ENCODE measurements at regions not wholly inside any gene's neighbourhood (a gene's known extent, or its start where the extent isn't known, plus 50 kb on each side); places are given as distances from the start of the nearest gene placed in this dataset.
A peak's percentile ranks its signal among the peaks of the same experiment; 100 is the strongest.

GRCh38 chr3:184481984-184482671 is 79.5 kb upstream of the EPHB3 start:
- Histone ChIP-seq H3K27me3 (ENCODE audit: control insufficient read depth, insufficient read depth, low read length) (no peaks in the 10 kb centered on the region), H3K27ac (ENCODE audit: low read depth, low read length) (no peak overlapping the region), H3K4me1 (ENCODE audit: control insufficient read depth, insufficient read depth, low read length) (no peaks in the 10 kb centered on the region), H3K36me3 (ENCODE audit: control insufficient read depth, insufficient read depth, low read length) (no peaks in the 10 kb centered on the region), H3K9ac (ENCODE audit: low read length) (no peak overlapping the region), H3K4me3 (ENCODE audit: low read length) (no peak overlapping the region)

DNA sequence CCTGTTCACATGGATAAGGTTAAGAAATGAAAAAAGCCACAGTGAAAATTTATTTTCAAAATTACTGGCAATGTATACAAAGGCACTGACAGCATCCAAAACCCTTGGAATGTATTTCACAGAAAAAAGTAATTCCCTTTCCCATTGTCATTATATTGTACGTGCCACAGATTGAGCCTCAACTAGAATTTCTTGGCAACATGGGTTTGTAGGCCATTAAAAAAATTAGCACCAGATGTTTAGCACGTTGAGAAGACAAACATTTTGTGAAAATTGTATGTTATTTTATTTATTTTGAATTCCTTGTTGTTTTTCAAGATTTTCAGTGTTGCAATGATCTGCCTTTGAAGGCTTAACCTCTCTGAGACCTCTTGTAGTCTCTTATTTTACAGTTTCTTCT is 76.3 kb upstream of the EPHB3 start:
- Histone ChIP-seq H3K27ac (ENCODE audit: low read depth, low read length) (no peak overlapping the region), H3K4me1 (ENCODE audit: control insufficient read depth, insufficient read depth, low read length) (no peaks in the 10 kb centered on the region), H3K4me3 (ENCODE audit: low read length) (no peak overlapping the region), H3K36me3 (ENCODE audit: control insufficient read depth, insufficient read depth, low read length) (no peaks in the 10 kb centered on the region), H3K27me3 (ENCODE audit: control insufficient read depth, insufficient read depth, low read length) (no peaks in the 10 kb centered on the region), H3K9ac (ENCODE audit: low read length) (no peak overlapping the region)

- H3K27ac ChIP-seq (ENCODE audit: low read depth, low read length): no peak overlapping the region
- no peak overlapping the region for H3K4me3 ChIP-seq (ENCODE audit: low read length)
- no peaks in the 10 kb centered on the region for H3K27me3 ChIP-seq (ENCODE audit: control insufficient read depth, insufficient read depth, low read length)
Measured at GRCh38 chr3:184485906-184486305, 75.7 kb upstream of the EPHB3 start.

DNA sequence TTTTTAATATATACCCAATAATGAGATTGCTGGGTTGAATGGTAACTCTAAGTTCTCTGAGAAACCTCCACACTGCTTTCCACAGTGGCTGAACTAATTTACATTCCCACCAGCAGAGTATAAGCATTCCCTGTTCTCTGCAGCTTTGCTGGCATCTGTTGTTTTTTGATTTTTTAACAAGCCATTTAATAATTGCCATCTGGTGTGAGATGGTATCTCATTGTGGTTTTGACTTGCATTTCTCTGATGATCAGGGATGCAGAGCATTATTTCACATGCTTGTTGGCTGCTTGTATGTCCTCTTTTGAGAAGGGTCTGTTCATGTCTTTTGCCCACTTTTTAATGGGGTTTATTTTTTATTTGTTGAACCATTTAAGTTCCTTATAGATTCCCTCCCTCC is 75.0 kb upstream of the EPHB3 start:
- no peaks in the 10 kb centered on the region for H3K36me3 ChIP-seq (ENCODE audit: control insufficient read depth, insufficient read depth, low read length)

More at GRCh38 chr3:184485906-184486305, 75.7 kb upstream of the EPHB3 start:
- Histone ChIP-seq H3K9ac (ENCODE audit: low read length) (no peak overlapping the region), H3K36me3 (ENCODE audit: control insufficient read depth, insufficient read depth, low read length) (no peaks in the 10 kb centered on the region), H3K4me1 (ENCODE audit: control insufficient read depth, insufficient read depth, low read length) (no peaks in the 10 kb centered on the region)

GRCh38 chr3:184488577-184488976 is 73.0 kb upstream of the EPHB3 start:
- no peaks in the 10 kb centered on the region for H3K36me3 ChIP-seq (ENCODE audit: control insufficient read depth, insufficient read depth, low read length)
- no peak overlapping the region for H3K9ac ChIP-seq (ENCODE audit: low read length)
- H3K27ac ChIP-seq (ENCODE audit: low read depth, low read length): no peak overlapping the region
- no peaks in the 10 kb centered on the region for H3K4me1 ChIP-seq (ENCODE audit: control insufficient read depth, insufficient read depth, low read length)
- H3K4me3 ChIP-seq (ENCODE audit: low read length): no peak overlapping the region
- H3K27me3 ChIP-seq (ENCODE audit: control insufficient read depth, insufficient read depth, low read length): peaks cover 5% of the 10 kb centered on the region

More for the DNA sequence above, 75.0 kb upstream of the EPHB3 start:
- H3K4me1 ChIP-seq (ENCODE audit: control insufficient read depth, insufficient read depth, low read length): no peaks in the 10 kb centered on the region
- H3K27me3 ChIP-seq (ENCODE audit: control insufficient read depth, insufficient read depth, low read length): peaks cover 5% of the 10 kb centered on the region
- H3K4me3 ChIP-seq (ENCODE audit: low read length): no peak overlapping the region
- no peak overlapping the region for H3K27ac ChIP-seq (ENCODE audit: low read depth, low read length)
- no peak overlapping the region for H3K9ac ChIP-seq (ENCODE audit: low read length)

GRCh38 chr3:184489268-184489841 is 72.2 kb upstream of the EPHB3 start:
- peaks cover 5% of the 10 kb centered on the region for H3K27me3 ChIP-seq (ENCODE audit: control insufficient read depth, insufficient read depth, low read length)
- H3K4me3 ChIP-seq (ENCODE audit: low read length): no peak overlapping the region
- H3K27ac ChIP-seq (ENCODE audit: low read depth, low read length): no peak overlapping the region
- H3K9ac ChIP-seq (ENCODE audit: low read length): no peak overlapping the region
- H3K4me1 ChIP-seq (ENCODE audit: control insufficient read depth, insufficient read depth, low read length): no peaks in the 10 kb centered on the region
- no peaks in the 10 kb centered on the region for H3K36me3 ChIP-seq (ENCODE audit: control insufficient read depth, insufficient read depth, low read length)

GRCh38 chr3:184491011-184491576 is 70.5 kb upstream of the EPHB3 start:
- Histone ChIP-seq H3K4me1 (ENCODE audit: control insufficient read depth, insufficient read depth, low read length) (no peaks in the 10 kb centered on the region), H3K36me3 (ENCODE audit: control insufficient read depth, insufficient read depth, low read length) (no peaks in the 10 kb centered on the region), H3K27ac (ENCODE audit: low read depth, low read length) (no peak overlapping the region), H3K4me3 (ENCODE audit: low read length) (no peak overlapping the region), H3K9ac (ENCODE audit: low read length) (no peak overlapping the region), H3K27me3 (ENCODE audit: control insufficient read depth, insufficient read depth, low read length) (peaks cover 5% of the 10 kb centered on the region)

- H3K4me3 ChIP-seq (ENCODE audit: low read length): peak overlapping the region; percentile 8
- H3K27me3 ChIP-seq (ENCODE audit: control insufficient read depth, insufficient read depth, low read length): peaks cover 5% of the 10 kb centered on the region
- no peaks in the 10 kb centered on the region for H3K36me3 ChIP-seq (ENCODE audit: control insufficient read depth, insufficient read depth, low read length)
Measured at GRCh38 chr3:184491867-184492615, 69.5 kb upstream of the EPHB3 start.

DNA sequence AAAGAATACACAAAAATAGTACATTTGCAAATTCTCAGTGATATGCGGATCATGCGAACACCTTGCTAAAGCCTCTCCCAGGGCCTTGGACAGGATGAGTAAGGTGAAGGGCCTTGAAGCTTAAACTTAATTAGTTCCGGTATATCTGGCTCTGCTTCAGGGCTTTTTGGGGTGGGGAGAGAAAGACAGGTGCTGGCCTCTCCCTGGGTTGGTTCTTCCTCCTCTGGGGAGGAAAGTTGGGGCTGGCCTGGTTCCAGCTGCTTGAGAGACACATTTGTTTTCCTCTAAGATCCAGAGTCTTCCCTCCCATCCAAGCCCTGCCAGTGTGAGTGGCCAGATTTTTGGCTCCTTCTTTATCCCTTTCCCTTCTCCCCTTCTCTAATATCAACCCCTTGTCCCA is 64.7 kb upstream of the EPHB3 start:
- Histone ChIP-seq H3K9ac (ENCODE audit: low read length) (no peak overlapping the region), H3K4me3 (ENCODE audit: low read length) (no peak overlapping the region), H3K27ac (ENCODE audit: low read depth, low read length) (no peak overlapping the region), H3K27me3 (ENCODE audit: control insufficient read depth, insufficient read depth, low read length) (no peaks in the 10 kb centered on the region), H3K36me3 (ENCODE audit: control insufficient read depth, insufficient read depth, low read length) (no peaks in the 10 kb centered on the region), H3K4me1 (ENCODE audit: control insufficient read depth, insufficient read depth, low read length) (no peaks in the 10 kb centered on the region)

More at GRCh38 chr3:184491867-184492615, 69.5 kb upstream of the EPHB3 start:
- Histone ChIP-seq H3K4me1 (ENCODE audit: control insufficient read depth, insufficient read depth, low read length) (no peaks in the 10 kb centered on the region), H3K9ac (ENCODE audit: low read length) (no peak overlapping the region), H3K27ac (ENCODE audit: low read depth, low read length) (no peak overlapping the region)

DNA sequence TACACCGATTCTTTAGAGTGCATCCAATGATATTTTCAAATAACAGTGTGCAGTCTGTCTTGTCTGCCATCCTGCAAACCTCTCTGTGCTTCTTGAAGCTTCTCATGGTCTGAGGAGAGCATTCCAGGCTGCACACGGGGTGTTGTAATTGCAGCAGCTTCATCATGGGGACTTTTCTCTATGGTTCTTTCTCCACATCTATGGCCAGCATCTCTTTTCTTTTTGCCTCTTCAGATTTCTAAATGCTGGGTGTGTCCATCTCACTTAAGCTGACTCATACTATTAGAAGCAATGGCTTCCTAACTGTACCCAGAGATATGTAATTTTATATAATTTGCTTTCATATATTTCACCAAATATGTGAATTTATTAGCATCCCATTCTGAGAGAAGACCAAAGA is 63.8 kb upstream of the EPHB3 start:
- H3K4me1 ChIP-seq (ENCODE audit: control insufficient read depth, insufficient read depth, low read length): no peaks in the 10 kb centered on the region
- no peaks in the 10 kb centered on the region for H3K27me3 ChIP-seq (ENCODE audit: control insufficient read depth, insufficient read depth, low read length)
- H3K4me3 ChIP-seq (ENCODE audit: low read length): no peak overlapping the region
- H3K36me3 ChIP-seq (ENCODE audit: control insufficient read depth, insufficient read depth, low read length): no peaks in the 10 kb centered on the region
- no peak overlapping the region for H3K27ac ChIP-seq (ENCODE audit: low read depth, low read length)
- no peak overlapping the region for H3K9ac ChIP-seq (ENCODE audit: low read length)

- H3K27ac ChIP-seq (ENCODE audit: low read depth, low read length): no peak overlapping the region
- H3K4me3 ChIP-seq (ENCODE audit: low read length): no peak overlapping the region
- no peak overlapping the region for H3K9ac ChIP-seq (ENCODE audit: low read length)
- no peaks in the 10 kb centered on the region for H3K27me3 ChIP-seq (ENCODE audit: control insufficient read depth, insufficient read depth, low read length)
- no peaks in the 10 kb centered on the region for H3K36me3 ChIP-seq (ENCODE audit: control insufficient read depth, insufficient read depth, low read length)
- no peaks in the 10 kb centered on the region for H3K4me1 ChIP-seq (ENCODE audit: control insufficient read depth, insufficient read depth, low read length)
Measured at GRCh38 chr3:184498986-184499606, 62.5 kb upstream of the EPHB3 start.

GRCh38 chr3:184500344-184500923 is 61.2 kb upstream of the EPHB3 start:
- no peak overlapping the region for H3K9ac ChIP-seq (ENCODE audit: low read length)
- no peaks in the 10 kb centered on the region for H3K27me3 ChIP-seq (ENCODE audit: control insufficient read depth, insufficient read depth, low read length)
- H3K27ac ChIP-seq (ENCODE audit: low read depth, low read length): no peak overlapping the region
- H3K4me1 ChIP-seq (ENCODE audit: control insufficient read depth, insufficient read depth, low read length): no peaks in the 10 kb centered on the region
- H3K36me3 ChIP-seq (ENCODE audit: control insufficient read depth, insufficient read depth, low read length): no peaks in the 10 kb centered on the region
- H3K4me3 ChIP-seq (ENCODE audit: low read length): no peak overlapping the region
